NCI-H128 (cell line): ENCODE measurements at regions not wholly inside any gene's neighbourhood (a gene's known extent, or its start where the extent isn't known, plus 50 kb on each side); places are given as distances from the start of the nearest gene placed in this dataset.

Experiments used
- DNase-seq: peaks from one replicate; lab custom pipeline; 2025; ENCODE audit not compliant: unreplicated experiment; lab: John Stamatoyannopoulos, UW

DNA sequence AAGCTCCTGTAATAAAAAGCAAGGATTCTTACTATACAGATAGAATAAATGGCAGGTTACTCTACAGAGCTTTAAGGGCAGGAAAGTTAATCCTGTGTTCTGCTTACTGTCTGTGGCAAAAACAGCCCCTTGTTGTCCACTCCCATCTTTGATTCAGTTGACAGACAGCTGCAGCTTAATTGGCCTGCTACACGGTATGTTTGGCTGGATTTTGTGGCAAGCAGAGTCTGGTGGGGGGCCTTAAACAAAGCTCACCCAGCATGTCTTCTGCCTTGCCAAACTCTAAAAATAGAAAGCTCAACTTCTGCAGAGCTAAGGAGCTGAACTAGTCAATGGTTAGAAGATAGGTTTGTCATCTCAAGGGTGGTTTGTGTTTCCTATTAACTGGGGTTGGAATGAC lies 407.2 kb downstream of the HLX start:
- DNase-seq: no peak

DNA sequence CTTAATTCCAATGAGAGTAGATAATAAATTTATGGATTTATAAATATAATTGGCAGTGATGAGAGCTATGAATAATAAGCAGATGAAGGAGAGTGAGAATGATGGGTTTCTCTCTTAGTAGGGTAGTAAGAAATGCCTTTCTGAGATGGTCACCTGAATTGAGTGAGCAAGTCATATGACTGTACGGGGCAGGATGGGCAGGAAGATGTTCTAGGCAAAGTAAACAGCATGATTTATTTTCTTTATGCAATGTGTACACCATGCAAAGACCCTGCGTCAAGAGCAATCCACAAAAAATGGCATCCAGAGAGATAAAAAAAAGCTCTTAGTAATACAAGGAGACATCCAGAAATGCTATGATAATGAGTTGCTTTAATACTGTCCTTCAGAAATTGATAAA lies 409.9 kb downstream of the HLX start:
- no peak for DNase-seq

DNA sequence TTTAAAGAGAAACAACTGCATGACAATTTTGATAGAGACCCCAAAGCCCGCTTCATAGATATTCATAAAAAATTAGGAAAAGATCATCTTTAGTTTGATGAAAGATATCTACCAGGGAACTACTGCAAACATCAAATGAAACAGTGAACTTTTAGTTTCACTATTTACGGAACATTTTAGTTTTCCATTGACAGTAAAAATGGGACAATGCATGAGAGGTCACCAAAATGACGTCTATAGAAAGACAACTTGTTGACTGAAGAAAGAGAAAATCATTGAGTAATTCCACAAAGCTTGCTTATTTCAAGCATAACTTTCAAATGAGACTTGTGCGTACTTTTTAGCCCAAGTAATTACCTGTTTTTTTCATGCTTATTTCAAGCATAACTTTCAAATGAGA lies 411.4 kb downstream of the HLX start:
- no peak for DNase-seq

DNA sequence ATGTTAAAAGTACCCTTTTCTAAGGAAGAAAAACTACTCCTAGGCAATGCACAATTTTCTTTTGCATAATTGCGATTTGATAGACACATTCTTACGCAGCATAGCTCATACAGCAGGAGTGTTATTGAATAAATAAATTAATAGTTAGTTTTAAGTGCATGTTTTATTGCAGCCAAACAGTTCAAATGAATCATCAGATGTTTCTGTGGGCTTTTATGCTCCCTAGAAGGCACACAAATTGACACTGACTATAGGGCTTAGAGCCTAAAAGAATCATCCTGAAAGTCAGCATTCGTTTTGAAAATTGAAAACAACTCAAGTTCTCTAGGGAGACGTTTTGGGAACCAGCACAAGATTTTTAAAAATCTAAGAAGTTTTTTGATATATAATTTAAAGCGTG lies 411.9 kb downstream of the HLX start:
- no peak for DNase-seq

DNA sequence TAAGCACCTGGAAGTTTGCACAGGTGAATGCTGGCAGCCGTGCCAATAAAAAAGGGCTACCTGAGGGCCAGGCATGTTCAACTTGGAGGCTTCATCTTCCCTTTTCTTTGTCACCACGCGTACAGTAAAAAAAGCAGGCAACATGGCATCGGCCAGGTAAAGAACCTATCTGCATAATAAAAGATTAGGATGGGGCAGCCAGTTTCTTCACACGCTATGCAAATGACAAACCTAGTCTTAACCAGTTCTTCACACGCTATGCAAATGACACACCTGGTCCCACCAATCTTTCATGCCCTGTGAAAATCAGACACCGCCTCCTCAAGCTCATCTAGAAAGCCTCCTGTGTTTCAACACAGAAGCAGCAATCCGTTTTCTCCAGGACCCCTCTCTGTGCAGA lies 413.4 kb downstream of the HLX start:
- no peak for DNase-seq

DNA sequence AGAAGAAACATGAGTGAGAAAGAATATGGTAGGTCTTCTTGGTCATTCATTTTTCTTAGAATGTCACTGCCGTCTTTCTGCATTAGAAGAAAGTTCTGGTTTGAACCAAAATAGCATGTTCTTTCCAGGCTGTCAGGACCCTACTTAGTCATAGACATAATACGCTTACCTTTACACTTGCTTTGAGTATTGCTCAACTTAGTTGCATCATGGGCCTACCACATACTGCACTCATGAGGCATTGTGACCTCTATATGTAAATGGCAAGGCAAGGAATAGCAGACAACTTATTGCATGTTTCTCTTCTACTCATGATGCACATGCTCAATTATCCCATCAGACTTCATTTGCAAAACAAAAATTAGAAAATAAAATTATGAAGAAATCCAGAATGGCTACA lies 415.0 kb downstream of the HLX start:
- no peak for DNase-seq

DNA sequence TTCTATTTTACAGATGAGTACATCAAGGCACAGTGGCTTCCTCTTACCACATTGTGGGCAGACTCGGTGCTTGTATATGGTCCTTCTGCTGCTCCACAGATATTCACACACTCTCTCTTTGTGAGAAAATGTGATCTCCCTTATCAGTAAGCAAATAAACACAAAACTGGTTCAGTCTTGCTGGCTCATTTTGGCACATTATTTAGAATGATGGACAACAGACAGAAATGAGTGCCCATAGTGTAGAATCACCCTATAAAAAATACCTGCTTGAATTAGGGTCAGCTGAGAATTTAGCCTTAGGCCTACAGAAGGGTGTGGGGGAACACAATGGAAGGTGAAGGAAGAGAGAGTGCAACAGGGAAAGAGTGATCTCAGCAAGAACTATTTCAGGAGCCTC lies 423.1 kb downstream of the HLX start:
- DNase-seq: no peak

DNA sequence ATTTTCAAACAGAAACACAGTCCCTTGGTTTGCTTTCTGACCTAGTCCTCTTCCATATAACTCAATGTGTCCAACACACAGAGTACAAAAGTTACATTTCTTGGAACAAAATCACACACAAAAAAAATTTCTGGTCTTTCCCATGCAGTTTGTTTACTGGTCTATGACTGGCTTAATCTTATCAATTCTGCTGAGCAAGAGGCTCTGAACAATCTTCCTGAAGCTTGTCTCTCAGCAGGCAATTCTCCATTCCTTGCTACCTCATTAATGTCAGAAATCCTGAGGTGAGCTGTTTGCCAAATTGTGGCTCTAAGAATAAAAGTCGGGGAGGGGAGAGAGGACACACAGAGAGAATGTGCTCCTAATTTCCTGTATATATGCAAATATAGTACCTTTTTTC lies 423.6 kb downstream of the HLX start:
- DNase-seq: no peak

DNA sequence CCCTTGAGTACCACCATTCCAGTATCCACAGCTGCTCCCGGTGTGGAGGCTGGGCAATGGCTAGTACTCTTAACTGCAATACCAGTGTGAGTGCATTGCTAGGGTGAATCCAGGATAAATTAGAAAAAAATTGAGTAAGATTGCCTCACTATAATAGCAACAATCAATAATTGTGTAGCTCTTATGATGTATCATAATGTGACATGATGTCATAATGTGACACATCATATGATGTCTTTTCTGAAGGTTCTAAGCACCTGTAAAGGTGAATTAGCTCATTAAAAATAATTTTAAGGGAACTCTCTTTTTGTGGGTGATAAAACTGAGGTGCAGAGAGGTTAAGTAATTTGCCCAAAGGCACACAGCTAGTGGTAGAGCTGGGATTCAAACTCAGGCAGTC lies 424.4 kb downstream of the HLX start:
- DNase-seq: no peak

DNA sequence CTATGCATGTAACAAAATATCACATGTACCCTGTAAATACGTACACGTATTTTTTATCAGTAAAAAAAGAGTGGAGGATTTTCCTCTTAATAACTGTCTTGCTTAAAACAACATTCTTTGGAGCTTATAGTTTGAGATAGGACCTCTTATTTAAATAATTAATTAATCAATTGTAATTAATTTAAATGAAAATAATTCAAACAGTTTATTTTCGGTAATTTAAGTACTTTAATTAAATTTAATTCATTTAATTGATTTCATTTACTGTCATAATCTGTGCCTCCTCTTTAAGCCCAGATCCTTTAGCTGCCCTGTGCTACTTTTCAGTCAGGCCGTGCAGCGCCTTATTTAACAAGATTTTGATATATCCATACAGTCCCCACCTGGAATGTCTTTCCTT lies 427.0 kb downstream of the HLX start:
- no peak for DNase-seq

DNA sequence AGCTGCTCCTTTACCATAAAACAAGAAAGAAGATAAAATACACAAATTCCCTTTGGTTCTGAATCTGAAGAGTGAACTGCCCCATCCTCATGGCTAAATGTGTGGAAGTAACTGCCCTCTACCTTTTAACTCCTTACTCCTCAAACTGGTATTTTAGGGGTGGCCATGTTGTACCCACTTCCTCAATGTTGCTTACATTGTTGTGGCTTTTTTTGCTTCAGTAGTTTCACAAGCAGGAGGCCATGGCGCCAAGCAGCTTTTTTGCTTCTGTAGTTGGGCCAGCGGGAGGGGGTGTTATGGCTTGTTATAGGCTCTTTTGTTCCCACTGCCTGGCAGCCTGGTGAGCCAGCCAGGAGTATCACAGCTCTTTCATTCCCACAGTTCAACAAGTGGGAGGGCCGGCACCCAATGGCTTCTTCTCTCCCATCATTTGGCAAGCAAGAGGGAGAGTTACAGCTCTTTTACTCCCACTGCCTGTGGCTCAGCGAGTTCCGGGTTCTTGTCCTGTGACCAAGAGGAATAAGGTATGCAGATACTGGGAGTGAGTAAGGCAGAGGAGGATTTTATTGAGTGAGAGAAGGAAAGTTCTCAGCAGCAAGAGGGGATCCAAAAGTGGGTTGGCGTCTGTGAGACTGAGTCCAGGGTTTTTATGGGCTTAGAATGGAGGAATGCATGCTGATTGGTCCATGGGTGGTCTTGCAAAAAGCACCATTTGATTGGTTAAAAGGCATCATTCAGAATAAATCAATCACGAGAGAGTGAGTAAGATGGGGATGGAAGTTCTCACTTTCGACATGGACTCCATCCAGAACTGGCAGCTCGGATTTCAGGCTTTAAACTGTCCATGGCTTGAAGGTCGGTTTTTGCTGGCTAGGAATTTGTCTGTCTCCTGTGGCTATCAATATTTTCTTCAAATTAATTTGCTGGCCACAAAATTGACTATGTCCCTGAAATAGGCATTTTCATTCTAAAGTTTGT lies 429.6 kb downstream of the HLX start:
- no peak for DNase-seq

DNA sequence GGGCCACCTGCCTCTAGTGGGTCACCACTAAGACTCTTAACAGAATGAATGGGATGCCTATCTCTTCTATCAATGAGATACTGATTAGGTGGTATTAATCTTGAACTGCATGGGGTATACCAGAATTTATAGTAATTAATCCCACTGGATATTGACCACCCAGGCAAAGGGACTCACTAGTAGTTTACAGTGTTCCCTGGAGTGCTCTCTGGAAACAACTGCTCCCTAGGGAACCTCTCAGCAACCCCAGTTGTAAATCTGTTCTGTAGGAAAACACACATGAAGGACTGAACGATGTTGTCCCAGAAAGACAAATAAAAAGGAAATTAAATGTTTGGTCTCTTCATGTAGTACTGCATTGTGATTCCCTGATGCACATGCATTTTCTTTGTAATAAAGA lies 430.5 kb downstream of the HLX start:
- peak; percentile 72 for DNase-seq

DNA sequence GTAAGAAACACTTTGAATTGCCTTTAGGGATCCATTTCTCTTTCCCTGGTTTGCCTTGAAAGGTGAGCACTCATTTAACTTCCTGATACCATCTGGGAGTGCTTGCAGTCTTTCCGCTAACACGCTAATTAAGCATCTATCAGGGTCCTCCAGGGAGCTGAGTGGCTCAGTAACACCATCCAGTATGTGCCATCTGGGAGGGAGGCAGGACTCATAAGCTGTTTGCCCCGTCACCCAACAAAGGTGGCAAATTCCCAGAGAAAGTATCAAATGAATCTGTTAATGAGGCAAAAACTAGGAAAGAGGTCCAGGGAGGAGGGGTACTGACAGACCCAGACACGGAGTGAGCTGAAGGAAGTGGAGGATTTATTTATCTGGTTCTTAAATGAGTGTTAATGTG lies 430.9 kb downstream of the HLX start:
- DNase-seq: peak; percentile 82

DNA sequence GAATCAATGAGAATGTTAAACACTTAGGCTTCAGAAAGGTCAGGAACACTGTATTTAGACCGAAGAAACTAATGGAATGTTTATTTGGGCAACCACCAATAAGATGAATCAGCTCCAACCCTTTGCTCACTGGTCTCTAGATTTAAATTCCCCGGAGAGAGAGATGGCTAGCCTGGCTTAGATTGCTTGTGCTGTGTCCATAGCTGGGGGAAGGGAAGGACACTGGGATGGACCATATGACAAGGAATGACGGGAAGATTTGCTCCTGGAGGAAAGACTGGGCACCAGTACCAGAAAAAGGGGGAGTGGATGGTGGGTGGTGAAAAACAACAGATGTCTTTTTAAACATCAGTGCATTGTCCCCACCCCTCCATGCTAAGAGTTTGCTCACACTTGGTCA lies 426.6 kb downstream of the DUSP10 start:
- no peak for DNase-seq

DNA sequence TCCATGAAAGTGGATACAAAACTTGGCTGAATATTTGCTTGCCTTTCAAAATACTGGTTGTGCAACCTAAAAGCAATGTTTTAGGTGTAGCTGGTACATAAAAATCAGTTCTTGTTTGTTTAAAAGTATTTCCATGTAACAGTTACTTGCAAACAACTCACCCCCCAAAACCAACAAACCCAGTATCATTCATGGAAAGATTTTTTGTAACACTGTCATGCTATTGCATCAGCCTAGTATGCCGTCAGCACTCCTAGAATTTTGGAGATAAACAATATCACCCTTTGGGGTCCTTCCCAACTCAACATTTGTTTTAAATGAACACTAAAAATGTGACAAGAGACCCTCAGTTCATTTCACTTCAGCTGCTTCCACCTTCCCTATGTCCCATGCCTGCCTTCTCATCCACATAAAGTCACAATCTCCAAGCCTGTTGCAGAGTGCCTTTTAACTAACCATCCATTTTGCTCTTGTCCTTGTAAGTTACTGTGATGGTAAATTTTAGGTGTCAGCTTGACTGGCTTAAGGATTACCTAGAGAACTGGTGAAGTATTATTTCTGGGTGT lies 425.3 kb downstream of the DUSP10 start:
- no peak for DNase-seq

DNA sequence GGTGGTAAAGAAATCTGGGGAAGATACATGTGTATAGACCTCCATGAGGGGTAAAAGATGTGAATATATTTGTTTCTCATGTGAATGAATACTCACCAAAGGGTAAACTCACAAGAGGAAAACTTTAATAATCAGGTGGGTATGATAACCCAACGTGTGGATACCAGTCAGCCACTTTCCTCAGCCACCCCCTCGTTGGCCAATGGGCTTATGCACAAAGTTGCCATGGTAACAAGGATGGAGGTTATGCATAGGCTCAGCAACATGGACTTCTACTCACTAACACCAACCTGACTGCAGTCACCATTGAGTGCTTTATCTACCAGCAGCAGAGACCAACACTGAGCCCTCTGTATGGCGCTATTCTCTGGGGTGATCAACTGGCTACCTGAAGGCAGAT lies 424.4 kb downstream of the DUSP10 start:
- no peak for DNase-seq

DNA sequence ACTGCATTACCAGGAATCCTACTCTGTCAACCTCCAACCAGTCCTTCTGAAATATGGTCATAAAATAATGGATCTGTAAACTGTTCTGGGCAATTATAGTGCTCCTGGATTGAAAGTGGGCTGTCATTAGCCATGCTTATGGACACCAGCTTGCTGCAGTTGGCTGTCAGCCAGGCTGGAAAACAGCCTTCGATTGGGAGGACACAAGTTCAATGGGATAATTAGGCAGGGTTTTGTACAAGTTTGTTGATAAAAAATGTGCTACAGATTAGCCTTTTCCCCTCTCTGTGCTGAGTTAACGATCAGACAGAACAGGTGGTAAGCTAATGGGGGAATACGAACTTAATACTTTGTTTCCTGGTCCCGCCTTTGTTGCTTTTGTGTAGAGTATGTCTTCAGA lies 413.9 kb downstream of the DUSP10 start:
- DNase-seq: peak; percentile 73

DNA sequence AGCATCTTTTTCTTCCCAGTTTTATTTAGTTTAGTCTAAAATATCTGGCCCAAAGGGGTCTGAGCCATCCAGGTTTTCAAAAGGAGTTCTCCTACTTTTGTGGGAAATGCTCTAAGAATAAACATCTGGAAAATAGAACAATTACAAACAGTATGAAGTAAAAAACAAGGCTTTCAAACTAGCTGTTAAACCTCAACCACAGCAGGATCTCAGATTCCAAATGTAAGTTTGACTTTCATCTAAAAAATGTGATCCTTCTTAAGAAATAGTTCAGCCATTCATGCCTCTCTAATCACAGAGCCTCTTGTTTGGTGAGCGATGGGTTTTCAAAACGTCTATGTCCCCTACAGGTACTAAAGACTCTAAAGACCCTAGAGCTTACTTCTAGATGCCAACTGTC lies 413.5 kb downstream of the DUSP10 start:
- DNase-seq: no peak

DNA sequence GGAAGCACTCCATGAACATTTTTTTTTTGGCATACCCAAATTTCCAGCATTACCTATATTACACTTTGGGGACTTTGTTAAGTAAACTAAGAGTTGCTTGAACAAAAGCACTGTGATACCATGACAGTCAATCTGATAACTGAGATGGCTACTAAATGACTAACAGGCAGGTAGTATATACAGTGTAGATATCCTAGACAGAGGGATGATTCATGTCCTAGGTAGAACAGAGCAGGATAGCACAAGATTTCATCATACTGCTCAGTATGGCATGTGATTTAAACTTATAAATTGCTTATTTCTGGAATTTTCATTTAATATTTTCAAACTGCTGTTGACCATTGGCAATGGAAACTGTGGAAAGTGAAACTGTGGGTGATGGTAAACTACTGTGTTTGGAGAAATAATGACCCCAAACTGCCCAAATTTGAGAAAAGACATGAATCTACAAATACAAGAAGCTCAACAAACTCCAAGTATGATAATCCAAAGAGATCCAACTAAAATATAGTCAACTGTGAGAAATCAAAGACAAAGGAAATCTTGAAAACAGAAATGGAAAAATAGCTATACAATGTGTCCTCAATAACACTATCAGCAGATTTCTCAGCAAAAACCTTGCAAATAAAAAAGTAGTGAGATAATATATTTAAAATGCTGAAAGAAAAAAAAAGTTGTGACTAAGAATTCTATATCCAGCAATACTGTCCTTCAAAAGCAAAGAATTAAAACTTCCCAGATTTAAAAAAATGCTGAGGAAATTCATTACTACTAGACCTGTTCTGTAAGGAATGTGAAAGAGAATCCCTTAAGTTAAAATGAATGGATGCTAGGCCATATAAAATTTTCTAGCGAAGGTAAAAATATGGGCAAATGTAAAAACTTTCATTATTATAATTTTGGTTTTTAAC lies 410.4 kb downstream of the DUSP10 start:
- DNase-seq: no peak

DNA sequence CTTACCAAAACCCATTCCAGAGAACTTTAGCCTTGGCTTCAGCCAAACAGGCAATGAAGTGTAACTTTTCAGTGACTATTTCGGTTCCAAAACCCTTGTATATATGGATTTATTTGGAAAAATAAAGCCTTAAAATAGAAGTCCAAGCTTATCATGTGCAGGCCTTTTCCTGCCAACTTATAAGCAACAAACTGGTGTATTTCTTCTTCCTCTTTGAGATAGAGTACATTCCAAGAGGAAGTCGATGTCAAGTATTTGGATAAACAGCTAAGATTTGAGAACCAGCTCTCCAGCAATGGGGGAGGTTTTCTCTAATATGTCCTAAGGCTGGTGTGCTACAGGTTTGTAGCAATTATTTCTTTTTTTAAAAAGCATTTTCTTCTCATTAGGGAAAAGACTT lies 407.8 kb downstream of the DUSP10 start:
- DNase-seq: no peak

DNA sequence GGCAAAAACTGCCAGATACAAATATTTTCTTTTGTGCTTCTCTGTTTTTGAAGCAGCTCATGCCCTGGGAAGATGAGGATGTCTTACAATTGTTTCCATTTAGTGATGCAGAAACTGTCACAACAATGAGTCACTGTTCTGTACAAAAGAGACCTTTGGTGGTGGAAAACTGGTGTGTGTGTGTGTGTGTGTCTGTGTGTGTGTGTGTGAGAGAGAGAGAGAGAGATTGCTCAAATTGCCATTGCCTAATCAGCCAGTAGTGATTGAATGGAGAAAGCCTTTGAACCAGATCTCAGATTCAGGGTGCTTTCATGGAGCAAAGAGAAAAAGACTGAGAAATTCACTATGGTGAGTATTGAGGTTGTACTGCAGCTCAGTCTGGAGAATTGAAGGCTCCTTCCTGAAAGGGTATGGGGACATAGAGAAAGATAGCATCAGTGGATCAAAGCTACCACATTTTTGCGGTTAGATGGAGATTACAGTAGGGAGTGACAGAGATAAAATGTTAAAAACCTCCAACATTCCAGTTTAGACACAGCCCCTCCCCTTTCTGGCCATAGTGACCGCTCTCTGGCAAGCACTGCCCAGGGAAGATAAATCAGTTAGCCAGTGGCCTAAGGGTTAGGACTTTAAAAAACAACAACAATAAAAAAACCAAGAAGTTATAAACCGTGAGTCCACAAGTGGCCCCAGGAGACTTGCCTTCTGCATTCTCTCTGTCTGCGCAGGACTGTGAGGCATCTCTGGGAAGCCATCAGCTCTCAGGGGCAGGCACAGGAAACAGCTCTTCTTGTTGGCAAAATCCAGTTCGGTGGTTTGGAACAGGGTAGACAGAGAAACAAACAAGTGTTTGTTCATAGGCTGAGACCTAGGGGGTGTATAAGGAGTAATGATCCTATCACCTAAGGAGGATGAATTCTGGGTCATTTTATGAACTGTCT lies 406.5 kb downstream of the DUSP10 start:
- DNase-seq: no peak
